ENCODE measurements at regions not wholly inside any gene's neighbourhood (a gene's known extent, or its start where the extent isn't known, plus 50 kb on each side); places are given as distances from the start of the nearest gene placed in this dataset.

DNA sequence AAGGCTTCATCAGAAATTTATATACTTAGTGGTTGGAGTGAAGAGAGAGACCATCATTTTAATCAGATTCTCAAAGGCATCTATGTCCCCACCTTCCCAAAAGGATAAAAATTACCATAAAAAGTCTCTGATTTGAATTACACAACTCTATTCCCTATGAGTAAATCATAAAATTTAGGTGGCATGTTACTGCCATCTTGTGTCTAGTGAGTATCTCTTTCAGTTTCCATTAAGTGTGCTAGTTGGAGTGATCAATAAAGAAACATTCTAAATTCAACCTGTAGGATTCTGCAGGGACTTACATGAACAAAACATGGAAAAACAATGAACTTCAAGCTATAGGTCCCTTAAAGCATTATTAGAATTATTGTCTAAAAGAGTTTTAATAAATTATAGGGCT lies 655.4 kb downstream of the LTN1 start:
- TF ChIP-seq POLR2A (IDR thresholded peaks at IDR 0.05) = no peak
- TF ChIP-seq, protein P1, sequence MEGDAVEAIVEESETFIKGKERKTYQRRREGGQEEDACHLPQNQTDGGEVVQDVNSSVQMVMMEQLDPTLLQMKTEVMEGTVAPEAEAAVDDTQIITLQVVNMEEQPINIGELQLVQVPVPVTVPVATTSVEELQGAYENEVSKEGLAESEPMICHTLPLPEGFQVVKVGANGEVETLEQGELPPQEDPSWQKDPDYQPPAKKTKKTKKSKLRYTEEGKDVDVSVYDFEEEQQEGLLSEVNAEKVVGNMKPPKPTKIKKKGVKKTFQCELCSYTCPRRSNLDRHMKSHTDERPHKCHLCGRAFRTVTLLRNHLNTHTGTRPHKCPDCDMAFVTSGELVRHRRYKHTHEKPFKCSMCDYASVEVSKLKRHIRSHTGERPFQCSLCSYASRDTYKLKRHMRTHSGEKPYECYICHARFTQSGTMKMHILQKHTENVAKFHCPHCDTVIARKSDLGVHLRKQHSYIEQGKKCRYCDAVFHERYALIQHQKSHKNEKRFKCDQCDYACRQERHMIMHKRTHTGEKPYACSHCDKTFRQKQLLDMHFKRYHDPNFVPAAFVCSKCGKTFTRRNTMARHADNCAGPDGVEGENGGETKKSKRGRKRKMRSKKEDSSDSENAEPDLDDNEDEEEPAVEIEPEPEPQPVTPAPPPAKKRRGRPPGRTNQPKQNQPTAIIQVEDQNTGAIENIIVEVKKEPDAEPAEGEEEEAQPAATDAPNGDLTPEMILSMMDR (IDR thresholded peaks at IDR 0.05) = peak in 3 of 4 experiments; percentile 22 to 34 (median 27)
- Histone ChIP-seq H3K27me3 (no peaks in the 10 kb centered on the region), H3K27ac (peak overlapping the region; percentile 45 to 76), H3K4me1 (peaks cover 0 to 20% of the 10 kb centered on the region in 2 donors), H3K9me3 (no peaks in the 10 kb centered on the region), H3K4me3 (no peak overlapping the region), H3K36me3 (no peaks in the 10 kb centered on the region)
- intact Hi-C loops (cut with DNase I; ENCODE audit: low total_unique reads) = no loop called here
- no peak for DNase-seq

DNA sequence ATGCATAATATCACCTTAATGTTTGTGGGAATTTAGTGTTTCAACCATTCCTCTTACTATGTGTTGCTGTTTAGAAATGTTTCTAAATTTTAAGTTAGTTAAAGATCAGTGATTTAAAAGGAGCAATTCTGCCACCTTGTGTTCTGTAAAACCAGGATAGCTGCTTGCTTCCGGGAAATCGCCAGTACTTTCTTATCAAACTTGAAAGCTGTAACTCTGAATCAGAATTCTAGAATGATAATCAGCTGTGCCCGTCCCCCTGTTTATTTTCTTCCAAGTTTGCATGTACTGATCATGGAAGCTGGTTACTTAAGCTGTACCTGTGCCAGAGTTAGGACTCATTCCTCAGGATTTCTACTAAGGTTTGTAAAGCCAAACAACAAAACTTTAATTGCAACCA lies 656.4 kb downstream of the LTN1 start:
- peaks cover 0 to 23% of the 10 kb centered on the region in 2 donors for H3K4me1 ChIP-seq
- intact Hi-C loops (cut with DNase I; ENCODE audit: low total_unique reads) = no loop called here
- no peaks in the 10 kb centered on the region for H3K36me3 ChIP-seq
- H3K4me3 ChIP-seq = no peak overlapping the region
- no peak for TF ChIP-seq POLR2A (IDR thresholded peaks at IDR 0.05)
- TF ChIP-seq, protein P1 (IDR thresholded peaks at IDR 0.05) = peak; percentile 46 to 63 (median 52)
- peak in 1 of 2 donors; percentile 27 for DNase-seq
- H3K9me3 ChIP-seq = no peaks in the 10 kb centered on the region
- peak overlapping the region; percentile 60 to 76 for H3K27ac ChIP-seq
- H3K27me3 ChIP-seq = no peaks in the 10 kb centered on the region

DNA sequence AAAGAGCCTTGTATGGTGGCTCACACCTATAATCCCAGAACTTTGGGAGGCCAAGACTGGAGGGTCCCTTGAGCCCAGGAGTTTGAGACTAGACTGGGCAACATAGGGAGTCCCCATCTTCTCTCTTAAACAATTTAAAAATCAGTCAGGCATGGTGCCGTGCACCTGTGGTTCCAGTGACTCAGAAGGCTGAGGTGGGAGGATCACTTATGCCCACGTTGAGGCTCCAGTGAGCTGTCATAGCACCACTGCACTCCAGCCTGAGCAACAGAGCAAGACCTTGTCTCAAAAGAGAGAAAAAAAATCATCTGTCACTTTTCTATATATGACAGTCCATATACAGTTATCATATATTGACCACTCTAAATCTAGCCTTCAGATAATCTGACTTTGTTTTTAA lies 658.3 kb downstream of the LTN1 start:
- no peak for DNase-seq
- Histone ChIP-seq H3K36me3 (no peaks in the 10 kb centered on the region), H3K4me3 (no peak overlapping the region), H3K27ac (peak overlapping the region; percentile 60 to 76), H3K27me3 (no peaks in the 10 kb centered on the region), H3K9me3 (no peaks in the 10 kb centered on the region), H3K4me1 (peaks cover 0 to 23% of the 10 kb centered on the region in 2 donors)
- intact Hi-C loops (cut with DNase I; ENCODE audit: low total_unique reads) = no loop called here
- TF ChIP-seq POLR2A (IDR thresholded peaks at IDR 0.05) = no peak
- TF ChIP-seq, protein P1 (IDR thresholded peaks at IDR 0.05) = no peak

DNA sequence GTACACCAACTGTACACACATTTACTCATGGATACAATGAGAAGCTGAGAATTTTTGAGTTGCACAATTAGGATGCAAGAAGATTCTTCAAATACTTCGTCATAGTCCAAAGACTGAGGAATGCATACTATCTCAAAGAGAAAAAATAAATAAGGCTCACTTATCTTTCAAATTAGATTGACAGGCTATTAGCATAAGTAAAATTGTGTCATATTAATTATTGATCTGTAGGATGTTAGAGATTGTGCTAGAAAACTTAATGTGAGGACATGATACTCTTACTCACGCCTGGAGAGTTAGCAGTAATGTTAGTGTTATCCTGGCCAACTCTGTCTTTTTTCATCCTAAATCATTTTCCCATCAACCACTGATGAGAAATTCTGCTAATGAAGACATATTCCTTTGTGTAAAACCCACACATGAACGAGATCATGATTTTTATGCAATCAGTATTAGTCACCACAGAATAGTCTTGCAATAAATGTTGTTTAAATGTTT lies 659.0 kb downstream of the LTN1 start:
- Histone ChIP-seq H3K27me3 (no peaks in the 10 kb centered on the region), H3K36me3 (no peaks in the 10 kb centered on the region), H3K4me3 (no peak overlapping the region), H3K4me1 (peaks cover 0 to 23% of the 10 kb centered on the region in 2 donors), H3K27ac (peak overlapping the region; percentile 60 to 76), H3K9me3 (no peaks in the 10 kb centered on the region)
- TF ChIP-seq, protein P1 (IDR thresholded peaks at IDR 0.05) = no peak
- no peak for TF ChIP-seq POLR2A (IDR thresholded peaks at IDR 0.05)
- intact Hi-C loops (cut with DNase I; ENCODE audit: low total_unique reads) = no loop called here
- no peak for DNase-seq

DNA sequence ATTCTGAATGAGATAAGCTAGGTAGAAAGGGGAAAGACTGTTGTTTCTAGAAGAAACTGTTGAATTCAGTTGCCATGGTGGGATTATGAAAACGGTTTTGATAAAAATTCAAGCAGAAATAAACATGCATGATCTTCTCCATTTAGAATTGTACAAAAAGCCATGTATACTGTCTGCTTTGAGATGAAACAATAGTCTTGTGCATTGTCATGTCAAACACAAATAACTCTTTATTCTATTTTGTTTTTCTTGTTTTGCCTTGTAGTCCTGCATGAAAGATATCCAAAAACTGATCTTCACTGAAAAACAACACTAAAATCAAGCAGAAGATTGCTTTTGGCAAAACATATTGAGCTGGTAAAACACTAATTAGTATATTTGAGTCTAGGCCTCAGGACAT lies 659.9 kb downstream of the LTN1 start:
- no peak for DNase-seq
- H3K36me3 ChIP-seq = no peaks in the 10 kb centered on the region
- intact Hi-C loops (cut with DNase I; ENCODE audit: low total_unique reads) = no loop called here
- peaks cover 0 to 23% of the 10 kb centered on the region in 2 donors for H3K4me1 ChIP-seq
- no peaks in the 10 kb centered on the region for H3K27me3 ChIP-seq
- peak overlapping the region; percentile 60 to 76 for H3K27ac ChIP-seq
- H3K4me3 ChIP-seq = no peak overlapping the region
- TF ChIP-seq POLR2A (IDR thresholded peaks at IDR 0.05) = no peak
- TF ChIP-seq, protein P1 (IDR thresholded peaks at IDR 0.05) = no peak
- H3K9me3 ChIP-seq = no peaks in the 10 kb centered on the region

Data from uterus (tissue), 3 donors.